HEK293 (cell line): ENCODE measurements at regions not wholly inside any gene's neighbourhood (a gene's known extent, or its start where the extent isn't known, plus 50 kb on each side); places are given as distances from the start of the nearest gene placed in this dataset.

ENCODE experiments used
- CTCF ChIP-seq: fragments of 450-650 bp; formaldehyde crosslinking; IDR thresholded peaks from 2 replicates; pipeline ENCODE4 v1.5.1; 2016; ENCODE audit warnings: missing biosample characterization, missing genetic modification characterization
- GLI4 ChIP-seq: fragments of 450-650 bp; formaldehyde crosslinking; IDR thresholded peaks from 2 replicates; pipeline ENCODE4 v1.5.1; 2016; ENCODE audit warnings: missing biosample characterization, missing genetic modification characterization
- ZBTB21 ChIP-seq: fragments of 450-650 bp; formaldehyde crosslinking; IDR thresholded peaks from 2 replicates; pipeline ENCODE4 v1.5.1; 2017; ENCODE audit warnings: missing biosample characterization, missing genetic modification characterization
- ZNF10 ChIP-seq: fragments of 450-650 bp; formaldehyde crosslinking; IDR thresholded peaks from 2 replicates; pipeline ENCODE4 v1.5.1; 2017; ENCODE audit warnings: missing biosample characterization, missing genetic modification characterization
- ZNF169 ChIP-seq: fragments of 450-650 bp; formaldehyde crosslinking; IDR thresholded peaks from 2 replicates; pipeline ENCODE4 v1.5.1; 2016; ENCODE audit warnings: missing biosample characterization, missing genetic modification characterization
- ZNF184 ChIP-seq: fragments of 450-650 bp; IDR thresholded peaks from 2 replicates; pipeline ENCODE4 v1.5.1; 2018; ENCODE audit warnings: missing biosample characterization, mild to moderate bottlenecking, missing genetic modification characterization
- ZNF23 ChIP-seq: fragments of 450-650 bp; formaldehyde crosslinking; IDR thresholded peaks from 2 replicates; pipeline ENCODE4 v1.5.1; 2016; ENCODE audit warnings: missing biosample characterization, missing genetic modification characterization, borderline replicate concordance
- ZNF335 ChIP-seq: fragments of 450-650 bp; formaldehyde crosslinking; conservative IDR thresholded peaks from 2 replicates; pipeline ENCODE4 v1.5.1; 2016; ENCODE audit warnings: missing biosample characterization, missing genetic modification characterization
- ZNF610 ChIP-seq: fragments of 450-650 bp; formaldehyde crosslinking; IDR thresholded peaks from 2 replicates; pipeline ENCODE4 v1.5.1; 2016; ENCODE audit warnings: missing biosample characterization, missing genetic modification characterization, borderline replicate concordance

- no peak for TF ChIP-seq ZBTB21
- TF ChIP-seq GLI4 (tag by site-specific recombination), result no peak
- no peak for TF ChIP-seq ZNF23 (tag by site-specific recombination)
- TF ChIP-seq CTCF (tag by site-specific recombination), result no peak
- TF ChIP-seq ZNF610 (tag by site-specific recombination), result no peak
- TF ChIP-seq ZNF184 (tag by site-specific recombination), result no peak
- TF ChIP-seq ZNF335 (tag by site-specific recombination), result no peak
- no peak for TF ChIP-seq ZNF10 (tag by site-specific recombination)
- TF ChIP-seq ZNF169 (tag by site-specific recombination), result no peak
Measured at GRCh38 chr6:148231572-148231971, 111.1 kb upstream of the SASH1 start.
